B cell (primary cell): ENCODE measurements at regions not wholly inside any gene's neighbourhood (a gene's known extent, or its start where the extent isn't known, plus 50 kb on each side); places are given as distances from the start of the nearest gene placed in this dataset.

Experiments used
- ATAC-seq: fragments of 200-7000 bp; cut with Tn5 transposase; one replicate; pipeline ENCODE4 v1.10.0; 2021; ENCODE audit warnings: low read depth, mild to moderate bottlenecking, moderate number of reproducible peaks, moderate library complexity
- CTCF ChIA-PET: fragments of 350-600 bp; sonication (Branson Sonifier 250); formaldehyde crosslinking; loops from one replicate; lab custom pipeline; 2021; ENCODE audit warnings: antibody characterized with exemption, inconsistent platforms; lab: Charles Lee
- POLR2A ChIA-PET: fragments of 350-600 bp; sonication (Branson Sonifier 250); formaldehyde crosslinking; loops from one replicate; lab custom pipeline; 2021; ENCODE audit warnings: antibody characterized with exemption; lab: Charles Lee
- DNase-seq: peaks from one replicate; pipeline ENCODE4 v3.0.0; 2013
- H2AFZ ChIP-seq: 2 replicates; pipeline ENCODE4 v1.6.1; 2012; ENCODE audit warnings: mild to moderate bottlenecking, low read depth, low read length; ENCODE audit not compliant: insufficient read depth, poor library complexity, severe bottlenecking
- H3K27ac ChIP-seq, 2 donors: 1 replicate in 1 of 2; 2 replicates in 1 of 2; pipeline ENCODE4 v1.5.1; 2012 to 2013; ENCODE audit warnings: low read length in 2 of 2, mild to moderate bottlenecking in 2 of 2, moderate library complexity in 1 of 2
- H3K27me3 ChIP-seq, 4 experiments: fragments of 200-600 bp in 1 of 4; sonication (generic) in 1 of 4; replicated peaks in 1 of 4; 1 replicate in 2 of 4; 2 replicates in 2 of 4; pipeline versions ENCODE4 v1.6.1 to v1.7.0; 2013 to 2016; ENCODE audit warnings: low read length in 3 of 4, mild to moderate bottlenecking in 2 of 4, mixed read lengths in 1 of 4, moderate library complexity in 1 of 4; ENCODE audit not compliant: insufficient read depth in 4 of 4, control insufficient read depth in 3 of 4; ENCODE audit errors: control extremely low read depth in 1 of 4
- H3K36me3 ChIP-seq, 2 experiments: replicated peaks in 1 of 2; 1 replicate in 1 of 2; 2 replicates in 1 of 2; pipeline versions ENCODE4 v1.6.1 to v1.7.1; 2013; ENCODE audit warnings: low read length in 1 of 2; ENCODE audit not compliant: insufficient read depth in 2 of 2, control insufficient read depth in 1 of 2; ENCODE audit errors: control extremely low read depth in 1 of 2, extremely low read depth in 1 of 2
- H3K4me1 ChIP-seq, 2 donors: fragments of 200-600 bp in 1 of 2; sonication (generic) in 1 of 2; 1 replicate in 1 of 2; 2 replicates in 1 of 2; pipeline versions ENCODE4 v1.5.1 to v1.6.1; 2013 to 2017; ENCODE audit warnings: low read length in 2 of 2; ENCODE audit not compliant: control insufficient read depth in 2 of 2, insufficient read depth in 2 of 2
- H3K4me2 ChIP-seq: replicated peaks from 2 replicates; pipeline ENCODE3; 2012; ENCODE audit warnings: mild to moderate bottlenecking, low read depth, low read length; ENCODE audit not compliant: poor library complexity, severe bottlenecking
- H3K4me3 ChIP-seq, 5 experiments: fragments of 200-600 bp in 1 of 5; sonication (generic) in 1 of 5; 1 replicate in 3 of 5; 2 replicates in 2 of 5; pipeline versions ENCODE4 v1.5.1 to v1.7.0; 2011 to 2016; ENCODE audit warnings: low read length in 4 of 5, mild to moderate bottlenecking in 4 of 5, low read depth in 2 of 5, control low read depth in 1 of 5, moderate library complexity in 1 of 5; ENCODE audit not compliant: insufficient read depth in 1 of 5; ENCODE audit errors: control extremely low read depth in 1 of 5, extremely low read depth in 1 of 5
- H3K79me2 ChIP-seq: fragments of 200-600 bp; sonication (generic); one replicate; pipeline ENCODE4 v1.6.0; 2016; ENCODE audit warnings: low read length; ENCODE audit not compliant: control insufficient read depth, insufficient read depth
- H3K9ac ChIP-seq: fragments of 200-600 bp; sonication (generic); 2 replicates; pipeline ENCODE4 v1.6.1; 2017; ENCODE audit warnings: mild to moderate bottlenecking, low read length, moderate library complexity
- H3K9me3 ChIP-seq, 3 donors: one replicate each; pipeline versions ENCODE4 v1.6.1 to v1.7.1; 2013; ENCODE audit warnings: low read length in 2 of 3; ENCODE audit not compliant: control insufficient read depth in 2 of 3, insufficient read depth in 1 of 3; ENCODE audit errors: control extremely low read depth in 1 of 3
- H4K20me1 ChIP-seq: 2 replicates; pipeline ENCODE4 v1.6.0; 2012; ENCODE audit warnings: mild to moderate bottlenecking, low read length; ENCODE audit not compliant: insufficient read depth, control insufficient read depth, poor library complexity, severe bottlenecking
- H3K27ac Mint-ChIP-seq: one replicate; pipeline ENCODE4 v1.8.0; 2021; ENCODE audit warnings: mixed read lengths
- H3K27me3 Mint-ChIP-seq: one replicate; pipeline ENCODE4 v1.8.0; 2021; ENCODE audit warnings: mixed read lengths
- H3K4me1 Mint-ChIP-seq: one replicate; pipeline ENCODE4 v1.8.0; 2021; ENCODE audit warnings: mixed read lengths
- H3K4me3 Mint-ChIP-seq: one replicate; pipeline ENCODE4 v1.8.0; 2021; ENCODE audit warnings: mixed read lengths
- H3K9me3 Mint-ChIP-seq: one replicate; pipeline ENCODE4 v1.8.0; 2022; ENCODE audit warnings: mixed read lengths; ENCODE audit not compliant: insufficient read depth
- CTCF ChIP-seq: fragments of 200-600 bp; IDR thresholded peaks from one replicate; pipeline ENCODE4 v1.8.0; 2022; ENCODE audit warnings: antibody characterized with exemption, mild to moderate bottlenecking
- EZH2 ChIP-seq: IDR thresholded peaks from 2 replicates; pipeline ENCODE4 v1.6.1; 2012; ENCODE audit warnings: borderline replicate concordance, low read depth, mild to moderate bottlenecking, moderate library complexity, low read length; ENCODE audit not compliant: insufficient read depth, poor library complexity, severe bottlenecking
- WGBS: methylation state at CpG from one replicate; pipeline ENCODE4 v1.1.5; 2013; ENCODE audit warnings: missing lambda C conversion rate; ENCODE audit not compliant: insufficient coverage; 5-methylcytosine and 5-hydroxymethylcytosine counted together
- intact Hi-C: fragments of 100-400 bp; cut with micrococcal nuclease; formaldehyde crosslinking; loops from one replicate; pipeline ENCODE4 v1.10.0; 2022

GRCh38 chr14:101441710-101442109, 119.6 kb upstream of the DIO3 start:
- H4K20me1 ChIP-seq, result no peaks in the 10 kb centered on the region
- Mint-ChIP-seq H3K4me3 (no peak overlapping the region), H3K4me1 (no peaks in the 10 kb centered on the region), H3K9me3 (no peaks in the 10 kb centered on the region), H3K27ac (no peak overlapping the region), H3K27me3 (peaks cover 15% of the 10 kb centered on the region)
- H2AFZ ChIP-seq, result no peak overlapping the region
- ATAC-seq (no peak), DNase-seq (no peak)
- no peaks in the 10 kb centered on the region for H3K4me1 ChIP-seq
- intact Hi-C loops, result no loop called here
- CTCF ChIA-PET, result no interaction called here
- no peak overlapping the region for H3K4me3 ChIP-seq
- POLR2A ChIA-PET, result no interaction called here
- H3K79me2 ChIP-seq, result no peaks in the 10 kb centered on the region
- H3K36me3 ChIP-seq, result no peaks in the 10 kb centered on the region
- H3K27me3 ChIP-seq, result peaks cover 0 to 5% (median 0%) of the 10 kb centered on the region in 4 experiments
- H3K4me2 ChIP-seq, result no peak overlapping the region
- peaks cover 0 to 6% (median 0%) of the 10 kb centered on the region in 3 donors for H3K9me3 ChIP-seq
- H3K27ac ChIP-seq, result no peak overlapping the region
- 93% methylated on average over 15 of the region's 16 CpGs for WGBS
- no peak for TF ChIP-seq CTCF
- TF ChIP-seq EZH2, result no peak
- no peak overlapping the region for H3K9ac ChIP-seq

- no peaks in the 10 kb centered on the region for H3K4me1 ChIP-seq
- H2AFZ ChIP-seq, result peak overlapping the region; percentile 21
- CTCF ChIA-PET, result no interaction called here
- peaks cover 0 to 6% (median 0%) of the 10 kb centered on the region in 3 donors for H3K9me3 ChIP-seq
- intact Hi-C loops, result no loop called here
- Mint-ChIP-seq H3K4me3 (no peak overlapping the region), H3K4me1 (no peaks in the 10 kb centered on the region), H3K27ac (no peak overlapping the region), H3K9me3 (no peaks in the 10 kb centered on the region), H3K27me3 (peaks cover 21% of the 10 kb centered on the region)
- H3K27ac ChIP-seq, result no peak overlapping the region
- 35% methylated on average over 18 of the region's 21 CpGs for WGBS
- H3K27me3 ChIP-seq, result peaks cover 0 to 5% (median 0%) of the 10 kb centered on the region in 4 experiments
- no peak overlapping the region for H3K4me2 ChIP-seq
- DNase-seq (no peak), ATAC-seq (no peak)
- H3K4me3 ChIP-seq, result no peak overlapping the region
- no peaks in the 10 kb centered on the region for H3K36me3 ChIP-seq
- H3K79me2 ChIP-seq, result no peaks in the 10 kb centered on the region
- POLR2A ChIA-PET, result no interaction called here
- H3K9ac ChIP-seq, result no peak overlapping the region
- no peaks in the 10 kb centered on the region for H4K20me1 ChIP-seq
- TF ChIP-seq CTCF, result no peak
These were observed 118.8 kb upstream of the DIO3 start for GRCh38 chr14:101442451-101442850.
